ENCODE measurements at regions not wholly inside any gene's neighbourhood (a gene's known extent, or its start where the extent isn't known, plus 50 kb on each side); places are given as distances from the start of the nearest gene placed in this dataset.

DNA sequence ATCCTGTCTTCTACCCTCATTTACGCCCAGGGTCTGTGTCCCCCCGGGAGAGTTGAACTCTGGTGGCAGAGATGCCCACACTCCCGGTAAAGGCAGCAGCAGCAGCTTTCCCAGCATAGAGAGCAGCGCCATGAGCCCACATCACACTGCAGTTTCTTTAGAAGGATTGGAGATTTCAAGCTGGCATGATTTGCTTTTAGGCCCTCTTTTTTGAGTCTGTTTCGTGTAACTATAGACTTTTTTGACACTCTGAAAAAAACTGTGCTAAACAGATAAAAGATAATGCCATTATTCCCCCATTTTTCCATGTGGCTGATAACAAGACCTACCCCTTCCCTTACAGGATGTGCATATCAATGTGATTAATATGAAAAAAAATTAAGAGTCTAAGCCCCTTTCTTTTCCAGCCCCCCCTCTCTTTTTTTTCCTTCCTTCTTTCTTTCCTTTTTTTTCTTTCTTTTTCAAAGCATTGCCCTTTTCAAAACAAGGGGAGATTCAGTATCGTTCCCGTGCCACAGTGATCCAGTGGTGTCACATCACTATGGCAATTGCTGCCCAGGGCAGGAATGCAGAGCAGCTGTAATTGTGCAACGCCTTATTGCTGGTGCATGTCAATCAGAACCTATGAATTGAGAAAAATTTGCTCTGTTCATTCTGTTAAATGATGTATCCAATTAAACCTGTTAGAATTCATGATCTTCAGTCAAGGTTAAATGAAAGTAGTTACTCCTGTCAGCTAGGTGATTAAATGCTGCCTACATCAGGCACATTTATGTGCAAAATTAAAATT is 104.5 kb downstream of the CDCA7 start:
- no peak for DNase-seq (ENCODE audit: low read depth)
- H3K36me3 ChIP-seq (ENCODE audit: control insufficient read depth, insufficient read depth, low read length), result no peaks in the 10 kb centered on the region
- H3K27me3 ChIP-seq (ENCODE audit: control insufficient read depth, insufficient read depth, low read length), result no peaks in the 10 kb centered on the region
- H3K4me3 ChIP-seq (ENCODE audit: low read depth, low read length), result no peak overlapping the region
- no peak for TF ChIP-seq CTCF (IDR thresholded peaks at IDR 0.05; ENCODE audit: insufficient read depth, low read length, poor library complexity, severe bottlenecking)

DNA sequence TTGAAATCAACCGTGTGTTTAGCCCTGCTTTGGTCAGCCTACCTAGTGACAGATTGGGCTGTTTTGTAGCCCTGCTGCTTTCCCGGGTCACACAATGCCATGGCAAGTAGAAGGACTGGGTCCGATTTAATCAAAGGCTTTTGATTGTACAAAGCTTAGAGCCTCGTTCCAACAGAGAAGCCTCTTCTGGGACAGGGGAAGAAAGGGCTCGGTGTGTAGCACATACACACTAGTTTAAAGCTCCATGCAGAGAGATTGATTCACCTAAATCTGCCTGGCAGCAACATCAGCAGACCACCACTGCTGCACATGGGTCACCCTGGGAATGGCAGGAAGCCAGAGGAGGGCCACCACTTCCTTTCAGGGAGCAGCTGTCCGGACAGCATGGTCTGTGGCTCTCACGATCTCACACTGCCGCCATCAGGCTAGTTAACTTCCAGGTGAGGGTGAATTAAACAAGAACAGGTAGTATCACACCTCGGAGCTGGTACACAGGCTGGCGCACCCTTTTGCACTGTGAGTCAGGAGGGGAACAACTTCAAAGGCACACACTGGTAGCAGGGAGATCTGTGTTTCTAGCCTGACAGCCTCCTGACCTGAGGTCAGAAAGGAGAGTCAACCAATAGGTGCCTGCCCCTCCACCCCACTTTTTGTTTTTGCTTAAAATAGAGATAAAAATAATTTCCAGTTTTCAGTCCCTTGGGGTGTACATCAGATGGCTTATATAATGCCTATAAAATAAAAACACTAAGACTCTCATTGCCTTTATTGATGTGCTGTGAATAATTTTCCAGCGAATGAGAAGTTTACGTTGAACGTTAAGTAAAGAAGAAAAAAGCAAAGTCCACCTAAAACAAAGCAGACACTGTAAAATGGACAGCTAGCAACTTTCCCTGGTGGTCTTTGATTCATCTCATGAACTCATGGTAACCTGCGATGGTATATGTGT is 108.5 kb downstream of the CDCA7 start:
- TF ChIP-seq CTCF (IDR thresholded peaks at IDR 0.05; ENCODE audit: insufficient read depth, low read length, poor library complexity, severe bottlenecking), result no peak
- no peak for DNase-seq (ENCODE audit: low read depth)

GRCh38 chr2:173463846-173464245 is 109.2 kb downstream of the CDCA7 start:
- no peak for TF ChIP-seq CTCF (IDR thresholded peaks at IDR 0.05; ENCODE audit: insufficient read depth, low read length, poor library complexity, severe bottlenecking)
- H3K4me3 ChIP-seq (ENCODE audit: low read depth, low read length), result no peak overlapping the region
- H3K36me3 ChIP-seq (ENCODE audit: control insufficient read depth, insufficient read depth, low read length), result no peaks in the 10 kb centered on the region
- H3K27me3 ChIP-seq (ENCODE audit: control insufficient read depth, insufficient read depth, low read length), result no peaks in the 10 kb centered on the region
- DNase-seq (ENCODE audit: low read depth), result no peak

More for the DNA sequence above, 108.5 kb downstream of the CDCA7 start:
- H3K4me3 ChIP-seq (ENCODE audit: low read depth, low read length), result no peak overlapping the region
- H3K27me3 ChIP-seq (ENCODE audit: control insufficient read depth, insufficient read depth, low read length), result no peaks in the 10 kb centered on the region
- no peaks in the 10 kb centered on the region for H3K36me3 ChIP-seq (ENCODE audit: control insufficient read depth, insufficient read depth, low read length)

- no peak for TF ChIP-seq CTCF (IDR thresholded peaks at IDR 0.05; ENCODE audit: insufficient read depth, low read length, poor library complexity, severe bottlenecking)
- no peaks in the 10 kb centered on the region for H3K27me3 ChIP-seq (ENCODE audit: control insufficient read depth, insufficient read depth, low read length)
- no peaks in the 10 kb centered on the region for H3K36me3 ChIP-seq (ENCODE audit: control insufficient read depth, insufficient read depth, low read length)
- DNase-seq (ENCODE audit: low read depth), result no peak
- H3K4me3 ChIP-seq (ENCODE audit: low read depth, low read length), result no peak overlapping the region
These were observed 113.1 kb downstream of the CDCA7 start for GRCh38 chr2:173467751-173468150.

DNA sequence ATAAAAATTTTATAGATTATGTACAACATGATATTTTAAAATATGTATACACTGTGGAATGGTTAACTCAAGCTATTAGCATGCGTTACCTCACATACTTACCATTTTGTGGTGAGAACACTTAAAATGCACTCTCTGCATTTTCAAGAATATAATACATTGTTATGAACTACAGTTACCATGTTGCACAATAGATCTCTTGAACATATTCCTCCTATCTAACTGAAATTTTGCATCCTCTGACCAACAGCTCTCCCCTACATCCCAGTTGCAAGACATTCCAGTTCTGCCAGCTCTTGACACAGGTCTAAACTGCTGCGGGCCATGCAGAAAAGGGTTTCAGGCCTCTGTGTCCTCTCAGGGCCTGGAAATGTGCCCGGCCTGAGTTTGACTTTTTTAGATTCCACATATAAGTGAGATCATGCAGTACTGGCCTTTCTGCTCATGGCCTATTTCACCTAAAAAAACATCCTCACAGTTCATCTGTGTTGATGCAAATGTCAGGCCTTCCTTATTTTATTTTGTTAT is 113.7 kb downstream of the CDCA7 start:
- DNase-seq (ENCODE audit: low read depth), result no peak
- H3K36me3 ChIP-seq (ENCODE audit: control insufficient read depth, insufficient read depth, low read length), result no peaks in the 10 kb centered on the region
- no peak for TF ChIP-seq CTCF (IDR thresholded peaks at IDR 0.05; ENCODE audit: insufficient read depth, low read length, poor library complexity, severe bottlenecking)
- H3K27me3 ChIP-seq (ENCODE audit: control insufficient read depth, insufficient read depth, low read length), result no peaks in the 10 kb centered on the region
- no peak overlapping the region for H3K4me3 ChIP-seq (ENCODE audit: low read depth, low read length)
